ENCODE measurements at regions not wholly inside any gene's neighbourhood (a gene's known extent, or its start where the extent isn't known, plus 50 kb on each side); places are given as distances from the start of the nearest gene placed in this dataset.
"Not testable (repeated sequence)": the region's sequence is repeated elsewhere in the genome, so short reads cannot be mapped to it uniquely, and the experiment has no call there.

GRCh38 chr9:40592406-40592805 lies 536.1 kb downstream of the FOXD4L6 start:
- not testable (repeated sequence) for DNase-seq; H3K4me1 Mint-ChIP-seq; H3K9me3 Mint-ChIP-seq; H3K4me3 Mint-ChIP-seq; H3K27me3 Mint-ChIP-seq (ENCODE audit: low read depth in 3 of 3); H3K36me3 Mint-ChIP-seq; H3K27ac Mint-ChIP-seq

- not testable (repeated sequence) for H3K36me3 Mint-ChIP-seq; DNase-seq; H3K4me3 Mint-ChIP-seq; H3K27ac Mint-ChIP-seq; H3K27me3 Mint-ChIP-seq (ENCODE audit: low read depth in 3 of 3); H3K4me1 Mint-ChIP-seq; H3K9me3 Mint-ChIP-seq
Observed at GRCh38 chr9:40591915-40592314, 536.6 kb downstream of the FOXD4L6 start.

- DNase-seq, H3K4me1 Mint-ChIP-seq: not testable (repeated sequence)
Observed at GRCh38 chr9:40587475-40588195, 540.8 kb downstream of the FOXD4L6 start.

GRCh38 chr9:40584039-40584438 lies 544.4 kb downstream of the FOXD4L6 start:
- H3K27ac Mint-ChIP-seq; H3K27me3 Mint-ChIP-seq (ENCODE audit: low read depth in 3 of 3); H3K4me3 Mint-ChIP-seq; H3K4me1 Mint-ChIP-seq; H3K9me3 Mint-ChIP-seq; DNase-seq; H3K36me3 Mint-ChIP-seq: not testable (repeated sequence)

More at GRCh38 chr9:40587475-40588195, 540.8 kb downstream of the FOXD4L6 start:
- not testable (repeated sequence) for H3K27me3 Mint-ChIP-seq (ENCODE audit: low read depth in 3 of 3); H3K36me3 Mint-ChIP-seq; H3K9me3 Mint-ChIP-seq; H3K4me3 Mint-ChIP-seq; H3K27ac Mint-ChIP-seq

GRCh38 chr9:40583230-40583629 lies 545.3 kb downstream of the FOXD4L6 start:
- H3K9me3 Mint-ChIP-seq; DNase-seq; H3K4me1 Mint-ChIP-seq; H3K27me3 Mint-ChIP-seq (ENCODE audit: low read depth in 3 of 3); H3K27ac Mint-ChIP-seq; H3K36me3 Mint-ChIP-seq: not testable (repeated sequence)
- peak overlapping the region in 4 of 5 donors; percentile 67 to 74 (median 71) for H3K4me3 Mint-ChIP-seq

GRCh38 chr9:40578908-40579307 lies 549.6 kb downstream of the FOXD4L6 start:
- not testable (repeated sequence) for H3K27ac Mint-ChIP-seq; DNase-seq; H3K4me1 Mint-ChIP-seq; H3K9me3 Mint-ChIP-seq; H3K36me3 Mint-ChIP-seq; H3K4me3 Mint-ChIP-seq; H3K27me3 Mint-ChIP-seq (ENCODE audit: low read depth in 3 of 3)
